WTC11 (cell line): ENCODE measurements at regions not wholly inside any gene's neighbourhood (a gene's known extent, or its start where the extent isn't known, plus 50 kb on each side); places are given as distances from the start of the nearest gene placed in this dataset.

ENCODE experiments used
- CREM ChIP-seq: sonication (generic); formaldehyde crosslinking; IDR thresholded peaks from 2 replicates; pipeline ENCODE4 v1.8.1; 2022; ENCODE audit warnings: mild to moderate bottlenecking, missing genetic modification reagents, moderate library complexity
- CTCF ChIP-seq: fragments of 200-600 bp; IDR thresholded peaks from 2 replicates; pipeline ENCODE4 v1.8.0; 2022; ENCODE audit warnings: antibody characterized with exemption
- SMAD3 ChIP-seq: sonication (generic); formaldehyde crosslinking; IDR thresholded peaks from 2 replicates; pipeline ENCODE4 v1.8.0; 2022; ENCODE audit warnings: missing genetic modification reagents, mild to moderate bottlenecking, borderline replicate concordance
- USF2 ChIP-seq: sonication (generic); formaldehyde crosslinking; IDR thresholded peaks from 2 replicates; pipeline ENCODE4 v1.8.1; 2023; ENCODE audit warnings: mild to moderate bottlenecking, missing genetic modification reagents, moderate library complexity
- ZBTB43 ChIP-seq: sonication (generic); formaldehyde crosslinking; IDR thresholded peaks from 2 replicates; pipeline ENCODE4 v1.8.1; 2023; ENCODE audit warnings: mild to moderate bottlenecking, missing genetic modification reagents
- ZNF219 ChIP-seq: sonication (generic); formaldehyde crosslinking; IDR thresholded peaks from 2 replicates; pipeline ENCODE4 v1.8.0; 2023; ENCODE audit warnings: missing genetic modification reagents, mild to moderate bottlenecking, borderline replicate concordance

- TF ChIP-seq CTCF, result no peak
- TF ChIP-seq ZNF219 (CRISPR knock-in tag), result no peak
- no peak for TF ChIP-seq ZBTB43 (CRISPR knock-in tag)
- no peak for TF ChIP-seq CREM
- TF ChIP-seq USF2 (CRISPR knock-in tag), result no peak
- no peak for TF ChIP-seq SMAD3 (CRISPR knock-in tag)
These were observed 145.3 kb upstream of the TBX20 start for GRCh38 chr7:35399216-35399615.
